RWPE1 (cell line): ENCODE measurements at regions not wholly inside any gene's neighbourhood (a gene's known extent, or its start where the extent isn't known, plus 50 kb on each side); places are given as distances from the start of the nearest gene placed in this dataset.

Source experiments
- CTCF ChIA-PET: fragments of 350-600 bp; sonication (Branson Sonifier 250); formaldehyde crosslinking; extraction: SDS; loops from one replicate; lab custom pipeline; 2021; lab: Yijun Ruan, JAX
- POLR2A ChIA-PET: fragments of 400-600 bp; formaldehyde crosslinking; extraction: SDS; loops from one replicate; lab custom pipeline; 2020; ENCODE audit warnings: antibody characterized with exemption; ENCODE audit not compliant: low non-redundant PET; lab: Yijun Ruan, JAX
- DNase-seq: peaks from one replicate; pipeline ENCODE4 v3.0.0; 2012; ENCODE audit warnings: low spot score
- H3K27ac ChIP-seq: fragments of 450-650 bp; 2 replicates; pipeline ENCODE4 v1.5.1; 2017
- TF ChIP-seq, protein P1 (sequence below): fragments of 450-650 bp; conservative IDR thresholded peaks from 2 replicates; pipeline ENCODE4 v1.5.1; 2017; ENCODE audit warnings: low read depth, mild to moderate bottlenecking

DNA sequence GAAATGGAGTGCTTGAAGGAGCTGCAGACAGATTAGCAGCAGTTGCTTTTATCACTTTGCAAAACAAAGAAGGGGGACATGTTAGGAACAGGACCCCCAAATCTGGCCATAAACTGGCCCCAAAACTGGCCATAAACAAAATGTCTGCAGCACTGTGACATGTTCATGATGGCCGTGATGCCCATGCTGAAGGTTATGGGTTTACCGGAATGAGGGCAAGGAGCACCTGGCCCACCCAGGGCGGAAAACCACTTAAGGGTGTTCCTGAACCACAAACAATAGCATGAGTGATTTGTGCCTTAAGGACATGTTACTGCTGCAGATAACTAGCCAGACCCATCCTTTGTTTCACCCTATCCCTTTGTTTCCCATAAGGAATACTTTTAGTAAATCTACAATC, 79.6 kb upstream of the GC start:
- CTCF ChIA-PET, result no interaction called here
- no peak for DNase-seq
- POLR2A ChIA-PET, result no interaction called here
- TF ChIP-seq, protein P1, sequence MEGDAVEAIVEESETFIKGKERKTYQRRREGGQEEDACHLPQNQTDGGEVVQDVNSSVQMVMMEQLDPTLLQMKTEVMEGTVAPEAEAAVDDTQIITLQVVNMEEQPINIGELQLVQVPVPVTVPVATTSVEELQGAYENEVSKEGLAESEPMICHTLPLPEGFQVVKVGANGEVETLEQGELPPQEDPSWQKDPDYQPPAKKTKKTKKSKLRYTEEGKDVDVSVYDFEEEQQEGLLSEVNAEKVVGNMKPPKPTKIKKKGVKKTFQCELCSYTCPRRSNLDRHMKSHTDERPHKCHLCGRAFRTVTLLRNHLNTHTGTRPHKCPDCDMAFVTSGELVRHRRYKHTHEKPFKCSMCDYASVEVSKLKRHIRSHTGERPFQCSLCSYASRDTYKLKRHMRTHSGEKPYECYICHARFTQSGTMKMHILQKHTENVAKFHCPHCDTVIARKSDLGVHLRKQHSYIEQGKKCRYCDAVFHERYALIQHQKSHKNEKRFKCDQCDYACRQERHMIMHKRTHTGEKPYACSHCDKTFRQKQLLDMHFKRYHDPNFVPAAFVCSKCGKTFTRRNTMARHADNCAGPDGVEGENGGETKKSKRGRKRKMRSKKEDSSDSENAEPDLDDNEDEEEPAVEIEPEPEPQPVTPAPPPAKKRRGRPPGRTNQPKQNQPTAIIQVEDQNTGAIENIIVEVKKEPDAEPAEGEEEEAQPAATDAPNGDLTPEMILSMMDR, result no peak
- no peak overlapping the region for H3K27ac ChIP-seq

DNA sequence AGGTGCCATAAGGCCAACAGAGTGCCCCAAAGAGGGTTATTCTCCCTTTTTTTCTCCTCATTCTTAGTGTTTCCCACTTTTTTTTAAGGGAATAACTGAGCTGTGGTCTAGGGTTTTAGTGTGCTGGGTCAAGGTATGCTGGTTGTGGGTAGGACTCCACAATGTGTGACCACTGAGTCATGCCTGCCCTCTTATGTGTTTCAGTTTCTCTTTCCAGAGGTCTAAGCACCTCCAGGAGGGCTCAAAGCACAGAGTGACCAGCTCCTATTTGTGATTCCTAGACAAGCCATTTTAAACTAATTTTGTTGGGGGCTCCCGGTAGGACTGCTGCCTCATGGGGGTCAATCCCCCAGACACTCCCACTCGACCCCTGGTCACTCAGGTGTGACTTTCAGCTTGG, 80.5 kb upstream of the GC start:
- ChIA-PET POLR2A (no interaction called here), CTCF (no interaction called here)
- TF ChIP-seq, protein P1, result no peak
- no peak for DNase-seq
- no peak overlapping the region for H3K27ac ChIP-seq

DNA sequence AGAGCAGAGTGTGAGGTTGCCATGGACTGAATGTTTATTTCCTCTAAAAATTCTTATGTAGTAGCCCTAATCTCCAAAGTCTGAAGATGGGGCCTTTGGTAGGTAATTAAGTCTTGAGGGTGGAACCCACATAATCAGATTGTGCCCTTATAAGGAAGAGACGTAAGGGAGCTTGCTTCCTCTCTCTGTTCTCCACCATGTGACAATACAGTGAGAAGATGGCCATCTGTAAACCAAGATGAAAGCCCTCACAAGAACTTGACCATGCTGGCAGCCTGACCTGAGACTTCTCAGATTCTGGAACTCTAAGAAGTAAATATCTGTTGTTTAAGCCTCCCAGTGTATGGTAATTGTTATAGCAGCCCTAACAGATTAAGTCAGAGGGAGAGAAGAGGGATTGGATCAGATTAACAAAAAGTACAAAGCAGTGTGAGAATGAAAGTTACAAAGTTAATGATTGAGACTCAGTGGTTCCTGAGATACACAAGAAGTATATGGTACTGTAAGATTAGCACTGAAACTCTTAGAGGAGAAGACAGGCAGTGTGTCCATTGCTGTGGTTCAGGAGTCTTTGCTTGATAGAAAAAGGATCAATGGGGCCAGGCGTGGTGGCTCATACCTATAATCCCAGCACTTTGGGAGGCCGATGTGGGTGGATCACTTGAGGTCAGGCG, 82.5 kb upstream of the GC start:
- TF ChIP-seq, protein P1, result no peak
- CTCF ChIA-PET, result no interaction called here
- POLR2A ChIA-PET, result no interaction called here
- no peak for DNase-seq
- H3K27ac ChIP-seq, result no peak overlapping the region

GRCh38 chr4:71867598-71867997, 83.7 kb upstream of the GC start:
- POLR2A ChIA-PET, result no interaction called here
- CTCF ChIA-PET, result no interaction called here
- TF ChIP-seq, protein P1, result no peak
- no peak overlapping the region for H3K27ac ChIP-seq
- DNase-seq, result no peak

GRCh38 chr4:71870456-71870855, 86.6 kb upstream of the GC start:
- no peak for DNase-seq
- TF ChIP-seq, protein P1, result no peak
- H3K27ac ChIP-seq, result no peak overlapping the region
- ChIA-PET POLR2A (no interaction called here), CTCF (no interaction called here)

DNA sequence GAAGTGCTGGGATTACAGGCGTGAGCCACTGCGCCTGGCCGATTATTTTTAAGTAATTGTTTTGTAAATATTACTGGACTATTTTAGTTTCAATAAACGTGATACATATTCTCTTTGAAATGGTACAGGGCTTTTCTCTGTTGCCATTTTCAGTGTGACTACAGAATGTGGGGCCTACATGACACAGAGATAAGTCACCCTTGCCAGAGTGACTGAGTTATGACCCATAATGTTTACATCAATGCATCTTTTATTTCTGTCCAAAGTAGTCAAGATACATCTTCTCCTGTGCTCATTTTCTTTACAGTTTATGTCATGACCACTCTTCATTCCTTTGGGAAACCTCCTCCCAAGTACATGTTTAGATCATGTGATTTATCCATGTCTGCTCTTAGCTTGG, 88.3 kb upstream of the GC start:
- H3K27ac ChIP-seq, result no peak overlapping the region
- TF ChIP-seq, protein P1, result no peak
- no peak for DNase-seq
- ChIA-PET POLR2A (no interaction called here), CTCF (no interaction called here)
